ENCODE measurements at regions not wholly inside any gene's neighbourhood (a gene's known extent, or its start where the extent isn't known, plus 50 kb on each side); places are given as distances from the start of the nearest gene placed in this dataset.
"Not testable (repeated sequence)": the region's sequence is repeated elsewhere in the genome, so short reads cannot be mapped to it uniquely, and the experiment has no call there.

- no peak overlapping the region for H3K4me3 ChIP-seq
- no peak for TF ChIP-seq POLR2A (IDR thresholded peaks at IDR 0.05)
- no peak for TF ChIP-seq CTCF (IDR thresholded peaks at IDR 0.05)
- TF ChIP-seq POLR2AphosphoS5 (IDR thresholded peaks at IDR 0.05): no peak
- TF ChIP-seq EP300 (IDR thresholded peaks at IDR 0.05): no peak
- 78 to 85% methylated on average over 1 of the region's 1 CpG for WGBS, 2 donors
Measured at GRCh38 chr10:65041307-65041706, 1520.1 kb downstream of the REEP3 start.

GRCh38 chr10:65042496-65042895 lies 1521.3 kb downstream of the REEP3 start:
- no peak overlapping the region for H3K4me3 ChIP-seq
- H3K27ac ChIP-seq: no peak overlapping the region
- H3K36me3 ChIP-seq: no peaks in the 10 kb centered on the region
- no peaks in the 10 kb centered on the region for H3K4me1 ChIP-seq
- H3K9me3 ChIP-seq: no peaks in the 10 kb centered on the region
- no peaks in the 10 kb centered on the region for H3K27me3 ChIP-seq
- intact Hi-C loops (cut with DNase I): no loop called here
- TF ChIP-seq EP300 (IDR thresholded peaks at IDR 0.05): no peak
- no peak for TF ChIP-seq CTCF (IDR thresholded peaks at IDR 0.05)
- no peak for TF ChIP-seq POLR2A (IDR thresholded peaks at IDR 0.05)
- TF ChIP-seq POLR2AphosphoS5 (IDR thresholded peaks at IDR 0.05): no peak
- DNase-seq: no peak

More at GRCh38 chr10:65041307-65041706, 1520.1 kb downstream of the REEP3 start:
- Histone ChIP-seq H3K36me3 (no peaks in the 10 kb centered on the region), H3K9me3 (no peaks in the 10 kb centered on the region), H3K27me3 (no peaks in the 10 kb centered on the region), H3K4me1 (no peaks in the 10 kb centered on the region), H3K27ac (no peak overlapping the region)
- DNase-seq: no peak
- intact Hi-C loops (cut with DNase I): no loop called here

GRCh38 chr10:65046831-65047230 lies 1525.6 kb downstream of the REEP3 start:
- no peaks in the 10 kb centered on the region for H3K4me1 ChIP-seq
- no peaks in the 10 kb centered on the region for H3K27me3 ChIP-seq
- TF ChIP-seq POLR2AphosphoS5 (IDR thresholded peaks at IDR 0.05): no peak
- no peak for TF ChIP-seq POLR2A (IDR thresholded peaks at IDR 0.05)
- TF ChIP-seq CTCF (IDR thresholded peaks at IDR 0.05): no peak
- no peak for TF ChIP-seq EP300 (IDR thresholded peaks at IDR 0.05)
- no peaks in the 10 kb centered on the region for H3K36me3 ChIP-seq
- WGBS, 2 donors: 15 to 53% methylated on average over 1 of the region's 1 CpG
- intact Hi-C loops (cut with DNase I): no loop called here
- no peak overlapping the region for H3K27ac ChIP-seq
- DNase-seq: no peak
- no peaks in the 10 kb centered on the region for H3K9me3 ChIP-seq
- H3K4me3 ChIP-seq: no peak overlapping the region

- intact Hi-C loops (cut with DNase I); H3K9me3 ChIP-seq; DNase-seq; H3K4me3 ChIP-seq; H3K36me3 ChIP-seq; H3K27ac ChIP-seq; H3K4me1 ChIP-seq; H3K27me3 ChIP-seq: not testable (repeated sequence)
- WGBS, 2 donors: 91 to 92% methylated on average over 18 to 20 of the region's 22 CpGs
Measured at GRCh38 chr10:65052111-65052510, 1530.9 kb downstream of the REEP3 start.

- 89 to 92% methylated on average over 18 of the region's 18 CpGs for WGBS, 2 donors
- intact Hi-C loops (cut with DNase I); H3K9me3 ChIP-seq; H3K27ac ChIP-seq; H3K36me3 ChIP-seq; H3K27me3 ChIP-seq; H3K4me1 ChIP-seq; DNase-seq; H3K4me3 ChIP-seq: not testable (repeated sequence)
Measured at GRCh38 chr10:65053397-65053796, 1532.2 kb downstream of the REEP3 start.

- H3K27ac ChIP-seq; H3K27me3 ChIP-seq; H3K4me1 ChIP-seq; H3K36me3 ChIP-seq; H3K9me3 ChIP-seq; H3K4me3 ChIP-seq; intact Hi-C loops (cut with DNase I); DNase-seq: not testable (repeated sequence)
- 73 to 88% methylated on average over 46 of the region's 46 CpGs for WGBS, 2 donors
Measured at GRCh38 chr10:65053831-65054351, 1532.7 kb downstream of the REEP3 start.

- H3K4me1 ChIP-seq; H3K27me3 ChIP-seq; H3K4me3 ChIP-seq; H3K27ac ChIP-seq; DNase-seq; H3K36me3 ChIP-seq; H3K9me3 ChIP-seq; intact Hi-C loops (cut with DNase I): not testable (repeated sequence)
- 89 to 90% methylated on average over 12 of the region's 12 CpGs for WGBS, 2 donors
Measured at GRCh38 chr10:65054701-65055100, 1533.5 kb downstream of the REEP3 start.
